MCF 10A (cell line): ENCODE measurements at regions not wholly inside any gene's neighbourhood (a gene's known extent, or its start where the extent isn't known, plus 50 kb on each side); places are given as distances from the start of the nearest gene placed in this dataset.

ENCODE experiments used
- BruUV-seq: library from RNA; stranded (reverse); fragments of 400-500 nt; replicated peaks from 2 replicates; lab custom pipeline; 2021; lab: Mats Ljungman, UMichigan
- CTCF ChIA-PET: fragments of 300-600 bp; sonication (Branson Sonifier 250); formaldehyde crosslinking; extraction: SDS; loops from one replicate; lab custom pipeline; 2021; ENCODE audit warnings: antibody characterized with exemption, inconsistent platforms; lab: Yijun Ruan, JAX
- POLR2A ChIA-PET: fragments of 300-600, 350-650 bp; sonication (Branson Sonifier 250); formaldehyde crosslinking; extraction: SDS; loops from one replicate; lab custom pipeline; 2020; ENCODE audit warnings: antibody characterized with exemption, inconsistent platforms; lab: Yijun Ruan, JAX
- DNase-seq: peaks from one replicate; pipeline ENCODE4 v3.0.0-alpha.2; 2018; ENCODE audit not compliant: unreplicated experiment
- H3K27ac Mint-ChIP-seq: one replicate; pipeline ENCODE4 v1.8.0; 2022; ENCODE audit warnings: mild to moderate bottlenecking, low read depth, mixed read lengths; ENCODE audit not compliant: unreplicated experiment
- H3K27me3 Mint-ChIP-seq: one replicate; pipeline ENCODE4 v1.8.0; 2022; ENCODE audit warnings: mixed read lengths; ENCODE audit not compliant: insufficient read depth, unreplicated experiment
- H3K36me3 Mint-ChIP-seq: one replicate; pipeline ENCODE4 v1.8.0; 2022; ENCODE audit warnings: mild to moderate bottlenecking, moderate library complexity, mixed read lengths; ENCODE audit not compliant: insufficient read depth, unreplicated experiment
- H3K4me1 Mint-ChIP-seq: one replicate; pipeline ENCODE4 v1.8.0; 2022; ENCODE audit warnings: mixed read lengths; ENCODE audit not compliant: insufficient read depth, unreplicated experiment
- H3K4me3 Mint-ChIP-seq: one replicate; pipeline ENCODE4 v1.8.0; 2022; ENCODE audit warnings: mild to moderate bottlenecking, moderate library complexity, mixed read lengths; ENCODE audit not compliant: unreplicated experiment
- H3K9me3 Mint-ChIP-seq: one replicate; pipeline ENCODE4 v1.8.0; 2022; ENCODE audit warnings: mixed read lengths; ENCODE audit not compliant: unreplicated experiment
- CTCF ChIP-seq: fragments of 200-600 bp; IDR thresholded peaks from one replicate; pipeline ENCODE4 v1.8.0; 2022; ENCODE audit warnings: antibody characterized with exemption, mild to moderate bottlenecking; ENCODE audit not compliant: unreplicated experiment
- intact Hi-C: fragments of 100-400 bp; cut with micrococcal nuclease; formaldehyde crosslinking; loops from 2 replicates; pipeline ENCODE4 v1.14.1; 2022

- no peaks in the 10 kb centered on the region for H3K4me1 Mint-ChIP-seq
- CTCF ChIA-PET, result no interaction called here
- peaks cover 21% of the 10 kb centered on the region for H3K9me3 Mint-ChIP-seq
- H3K27me3 Mint-ChIP-seq, result no peaks in the 10 kb centered on the region
- POLR2A ChIA-PET, result no interaction called here
- H3K4me3 Mint-ChIP-seq, result no peak overlapping the region
- DNase-seq, result no peak
- no peak for TF ChIP-seq CTCF
- H3K27ac Mint-ChIP-seq, result no peak overlapping the region
- intact Hi-C loops, result no loop called here
- BruUV-seq, result no TSS peak
- H3K36me3 Mint-ChIP-seq, result no peaks in the 10 kb centered on the region
These were observed 185.6 kb downstream of the ZNF248 start for GRCh38 chr10:37671802-37672201.

DNA sequence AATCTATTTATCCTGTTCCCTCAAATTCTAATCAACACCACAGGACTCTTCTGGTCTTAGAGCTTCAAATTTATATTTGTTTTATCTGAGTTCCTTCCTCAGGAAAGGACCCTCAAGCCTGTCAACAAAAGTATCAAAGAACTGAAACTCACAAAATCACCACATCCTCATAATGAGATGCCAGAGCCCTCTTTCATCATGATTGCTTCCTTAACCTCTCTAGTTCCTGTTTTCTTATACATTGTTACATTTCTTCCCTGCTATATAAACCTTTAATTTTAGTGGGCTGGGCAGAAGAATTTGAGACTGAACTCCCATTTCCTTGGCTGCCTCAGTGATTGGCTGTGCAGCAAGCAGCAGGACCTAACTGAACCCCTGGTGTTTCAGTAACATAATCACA, 189.7 kb downstream of the ZNF248 start:
- POLR2A ChIA-PET, result no interaction called here
- no peak overlapping the region for H3K27ac Mint-ChIP-seq

DNA sequence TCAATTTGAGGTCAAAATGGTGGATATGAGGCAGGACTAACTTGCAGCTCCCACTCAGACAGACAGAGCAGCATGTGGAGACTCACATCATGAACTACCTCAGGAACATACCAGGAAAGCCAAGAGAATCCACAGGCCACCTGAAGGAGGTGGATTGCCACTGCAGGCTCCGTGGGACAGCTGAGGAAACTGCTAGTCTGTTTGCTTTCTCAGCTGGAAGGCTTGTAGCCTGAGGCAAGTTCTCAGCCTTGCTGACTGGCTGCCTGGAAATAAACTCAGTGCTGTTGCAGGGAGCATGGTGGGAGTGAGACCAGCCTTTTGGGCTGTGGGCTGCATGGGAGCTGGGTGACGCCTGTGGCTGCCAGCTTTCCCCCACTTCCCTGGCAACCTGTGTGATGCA, 202.9 kb downstream of the ZNF248 start:
- TF ChIP-seq CTCF, result no peak
- BruUV-seq, result no TSS peak
- intact Hi-C loops, result no loop called here
- H3K9me3 Mint-ChIP-seq, result peaks cover 22% of the 10 kb centered on the region
- peaks cover 6% of the 10 kb centered on the region for H3K36me3 Mint-ChIP-seq
- H3K27ac Mint-ChIP-seq, result no peak overlapping the region
- ChIA-PET CTCF (interaction anchor here (0.6 to 0.7 kb wide), 2 partner anchors 721 to 1904 kb away, joined by 3 to 4 read pairs; no protein-coding TSS in a partner anchor), POLR2A (no interaction called here)
- no peaks in the 10 kb centered on the region for H3K27me3 Mint-ChIP-seq
- no peak for DNase-seq
- no peak overlapping the region for H3K4me3 Mint-ChIP-seq
- no peaks in the 10 kb centered on the region for H3K4me1 Mint-ChIP-seq

More for the DNA sequence above, 189.7 kb downstream of the ZNF248 start:
- Mint-ChIP-seq H3K27me3 (no peaks in the 10 kb centered on the region), H3K9me3 (peaks cover 45% of the 10 kb centered on the region), H3K4me1 (no peaks in the 10 kb centered on the region), H3K4me3 (no peak overlapping the region), H3K36me3 (no peaks in the 10 kb centered on the region)
- no TSS peak for BruUV-seq
- TF ChIP-seq CTCF, result no peak
- intact Hi-C loops, result no loop called here
- DNase-seq, result no peak
- CTCF ChIA-PET, result interaction anchor here (0.6 kb wide), 1 partner anchor 189 kb away, joined by 3 read pairs; no protein-coding TSS in a partner anchor

- Mint-ChIP-seq H3K27me3 (no peaks in the 10 kb centered on the region), H3K4me1 (no peaks in the 10 kb centered on the region), H3K36me3 (no peaks in the 10 kb centered on the region), H3K27ac (no peak overlapping the region), H3K4me3 (no peak overlapping the region), H3K9me3 (peaks cover 24% of the 10 kb centered on the region)
- no peak for TF ChIP-seq CTCF
- no TSS peak for BruUV-seq
- intact Hi-C loops, result no loop called here
- no peak for DNase-seq
- CTCF ChIA-PET, result no interaction called here
- POLR2A ChIA-PET, result no interaction called here
These were observed 214.2 kb downstream of the ZNF248 start for GRCh38 chr10:37643187-37643586.
